ENCODE measurements at regions not wholly inside any gene's neighbourhood (a gene's known extent, or its start where the extent isn't known, plus 50 kb on each side); places are given as distances from the start of the nearest gene placed in this dataset.

DNA sequence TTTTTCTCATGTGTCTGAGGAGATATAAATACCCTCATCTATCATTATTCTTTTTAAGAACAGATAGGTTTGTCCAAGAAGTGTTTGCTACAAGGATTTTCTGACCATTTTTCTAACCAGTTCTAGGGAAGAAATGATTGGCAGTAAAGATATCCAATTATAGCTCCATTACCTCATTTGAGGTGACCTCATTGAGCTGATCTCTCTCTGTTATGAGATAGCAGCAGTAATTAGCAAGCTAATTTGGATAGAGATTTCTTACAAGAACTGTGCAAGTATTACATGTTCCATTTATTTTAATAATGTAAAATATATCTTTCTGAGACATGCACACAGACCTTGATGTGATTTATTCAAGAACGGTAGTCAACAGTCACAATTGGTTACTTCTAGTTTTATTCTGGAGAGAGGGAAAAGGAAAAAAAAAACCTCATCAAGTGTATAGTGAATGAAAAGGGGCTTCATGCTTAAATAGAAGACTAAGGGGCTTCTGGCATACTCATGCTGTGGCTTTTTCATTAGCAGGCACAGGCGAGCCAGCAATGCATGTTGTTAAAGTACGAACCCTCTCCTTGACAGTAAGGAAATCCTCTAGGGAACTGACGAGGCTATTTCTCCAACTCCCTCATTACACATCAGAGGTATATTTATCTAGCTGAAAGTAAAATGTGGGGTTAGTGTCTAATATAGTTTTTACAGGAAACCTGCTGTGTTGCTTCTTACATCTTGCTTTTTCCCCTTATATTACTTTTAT is 127.3 kb downstream of the NUDT12 start:
- TF ChIP-seq CTCF (IDR thresholded peaks at IDR 0.05; ENCODE audit: low read depth, low read length) = no peak
- TF ChIP-seq, protein P1, sequence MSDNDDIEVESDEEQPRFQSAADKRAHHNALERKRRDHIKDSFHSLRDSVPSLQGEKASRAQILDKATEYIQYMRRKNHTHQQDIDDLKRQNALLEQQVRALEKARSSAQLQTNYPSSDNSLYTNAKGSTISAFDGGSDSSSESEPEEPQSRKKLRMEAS (IDR thresholded peaks at IDR 0.05; ENCODE audit: low read depth, low read length) = no peak

Data from NB4 (cell line).